ENCODE measurements at regions not wholly inside any gene's neighbourhood (a gene's known extent, or its start where the extent isn't known, plus 50 kb on each side); places are given as distances from the start of the nearest gene placed in this dataset. TPM values are rescaled to one million over a fixed set of nuclear protein-coding genes. Genes with fewer than 3 reads are reported as not detected.

Small RNAs in the stretch of these regions (microRNA-seq; reads per million reads assigned to microRNA genes)
- gene MIR8052 (ENCODE audit: borderline microRNAs expressed): not detected
